Fibroblast of skin of left biceps (primary cell): ENCODE measurements at regions not wholly inside any gene's neighbourhood (a gene's known extent, or its start where the extent isn't known, plus 50 kb on each side); places are given as distances from the start of the nearest gene placed in this dataset.
"Not testable (repeated sequence)": the region's sequence is repeated elsewhere in the genome, so short reads cannot be mapped to it uniquely, and the experiment has no call there.

Experiments
- DNase-seq, 2 experiments: peaks; one replicate each; pipeline ENCODE4 v3.0.0-alpha.2; 2013; ENCODE audit warnings: low read depth in 2 of 2

GRCh38 chr2:117519721-117520120 lies 294.8 kb upstream of the DDX18 start:
- no peak for DNase-seq

DNA sequence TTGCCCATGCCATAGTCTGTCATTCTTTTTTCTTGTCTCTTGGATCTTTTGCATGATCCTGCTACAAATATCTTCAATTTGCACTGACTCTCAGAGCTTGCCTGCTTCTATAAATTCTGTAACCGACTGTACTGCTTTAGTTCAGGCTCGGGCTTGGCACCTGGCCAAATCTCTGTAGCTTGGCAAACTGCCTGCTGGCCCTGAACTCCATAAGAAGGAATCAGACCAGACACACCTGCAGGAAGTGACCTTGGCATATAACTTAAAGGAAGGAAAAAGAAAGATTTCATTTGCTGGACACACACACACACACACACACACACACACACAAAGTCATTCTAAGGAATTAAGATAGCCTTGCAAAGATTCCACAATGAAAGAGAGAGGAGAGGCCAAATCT lies 291.2 kb upstream of the DDX18 start:
- DNase-seq: no peak

DNA sequence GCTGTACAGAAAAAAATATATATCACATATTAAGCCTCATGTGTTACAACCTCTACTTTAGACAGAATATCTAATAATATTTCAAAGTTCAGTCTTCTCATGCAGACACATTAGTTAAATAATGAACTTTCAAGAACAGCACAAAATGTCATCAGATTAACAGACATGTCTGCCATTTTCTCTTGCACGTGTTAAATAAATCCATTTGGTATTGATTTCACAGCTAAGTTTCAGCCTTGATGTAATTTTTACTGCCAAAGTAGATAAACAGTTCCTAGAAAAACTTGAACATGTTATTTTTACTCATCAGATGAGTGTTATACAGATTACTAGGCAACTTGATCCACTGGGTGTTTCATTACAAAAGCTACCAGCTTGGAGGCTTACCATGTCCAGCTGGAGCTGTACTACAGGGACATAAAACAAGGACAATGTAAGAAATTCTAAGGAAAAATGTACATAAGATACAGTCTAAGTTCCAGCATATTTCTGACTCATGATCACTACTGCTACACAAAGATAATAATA lies 290.7 kb upstream of the DDX18 start:
- DNase-seq: no peak

GRCh38 chr2:117536139-117536538 lies 278.4 kb upstream of the DDX18 start:
- no peak for DNase-seq

DNA sequence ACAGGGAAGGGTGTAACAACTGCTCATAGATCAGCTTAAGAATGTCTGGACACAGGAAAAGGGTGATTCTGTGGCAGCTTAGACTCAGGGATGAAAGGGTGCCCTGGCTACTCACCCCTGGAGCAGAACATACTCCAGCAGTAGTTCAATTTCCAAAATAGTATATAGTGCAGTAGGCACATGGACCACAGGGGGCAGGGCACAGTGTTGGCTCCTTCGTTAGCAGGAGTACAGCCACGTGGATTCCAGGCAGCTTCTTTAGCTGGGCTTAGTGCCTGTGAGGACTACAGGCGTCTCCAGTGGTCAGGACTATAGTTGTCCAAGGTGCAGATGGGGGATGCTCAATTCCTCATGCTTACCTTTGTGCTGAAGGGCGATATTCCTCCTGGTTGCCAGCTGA lies 277.5 kb upstream of the DDX18 start:
- DNase-seq: no peak

DNA sequence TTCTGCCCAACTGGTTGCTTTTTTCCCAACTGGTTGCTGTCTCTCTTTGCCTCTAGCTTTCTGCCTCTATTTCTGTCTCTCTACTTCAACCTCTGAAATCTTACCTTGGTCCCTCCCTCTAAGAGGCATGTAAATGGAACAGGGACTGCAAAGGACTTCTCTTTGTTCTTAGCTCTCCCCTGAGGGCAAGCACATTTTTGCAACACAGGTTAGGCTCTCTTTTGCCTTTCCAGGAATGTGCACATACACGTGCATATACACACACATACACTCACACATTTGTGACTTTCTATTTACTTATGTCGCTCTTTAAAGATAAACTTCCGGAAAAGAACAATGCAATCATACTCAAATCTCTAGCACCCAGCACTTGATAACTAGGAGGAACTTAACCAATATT lies 262.6 kb upstream of the DDX18 start:
- DNase-seq: no peak

DNA sequence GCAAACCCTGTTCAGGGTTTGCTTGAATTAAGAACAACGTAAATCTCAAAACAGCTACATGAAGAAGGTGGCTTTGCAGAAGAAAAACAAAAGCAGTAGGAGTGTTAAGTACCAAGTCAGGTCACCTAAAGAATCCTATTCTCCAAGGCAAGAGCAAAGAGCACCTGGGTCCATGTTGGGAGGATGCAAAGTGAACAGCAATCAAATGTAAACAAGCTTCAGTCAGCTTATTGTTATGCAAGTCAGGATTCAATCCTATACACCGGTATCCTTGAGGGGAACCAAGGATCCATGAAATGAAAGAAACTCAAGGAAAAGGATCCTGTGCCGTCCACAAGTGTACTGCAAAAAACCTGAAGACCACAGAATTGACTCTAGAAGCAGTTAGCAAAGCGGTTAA lies 261.0 kb upstream of the DDX18 start:
- DNase-seq: no peak

DNA sequence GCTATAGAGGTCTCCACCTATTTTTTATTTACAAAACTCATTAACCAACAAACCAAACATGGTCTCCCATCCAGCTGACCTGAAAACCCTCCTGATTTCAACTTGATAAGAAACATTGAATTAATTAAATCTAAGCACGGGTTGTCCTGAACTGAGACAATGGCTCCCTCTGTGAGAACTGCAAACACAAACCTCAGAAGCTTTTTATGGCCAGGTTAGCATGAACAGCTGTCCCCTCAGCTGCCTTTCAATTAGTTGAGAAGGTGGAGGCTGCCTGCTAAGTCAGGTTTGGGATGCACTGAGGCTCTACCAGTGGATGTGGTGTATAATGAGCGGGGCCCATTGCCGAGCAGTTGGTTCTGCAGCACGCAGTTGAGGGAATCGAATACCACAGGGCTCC lies 258.5 kb upstream of the DDX18 start:
- DNase-seq: no peak

DNA sequence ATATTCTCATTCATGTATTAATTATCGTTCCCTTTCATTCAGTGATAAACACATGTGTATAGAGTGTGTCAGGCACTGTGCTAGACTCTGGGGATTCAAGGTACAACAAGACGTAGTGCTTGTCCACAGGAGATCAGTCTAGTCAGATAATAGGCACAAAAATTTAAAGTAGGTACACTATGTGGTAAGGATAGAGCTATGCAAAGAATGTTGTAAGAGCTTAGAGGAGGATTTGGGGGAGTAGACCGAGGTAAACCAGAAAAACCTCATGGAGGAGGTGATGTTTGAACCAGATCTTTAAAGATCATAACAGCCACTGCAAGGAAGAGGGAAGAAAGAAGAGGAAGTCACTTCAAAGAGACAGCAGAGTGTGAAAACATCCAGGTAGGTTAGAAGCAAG lies 256.9 kb upstream of the DDX18 start:
- DNase-seq: no peak

- no peak for DNase-seq
These were observed 251.8 kb upstream of the DDX18 start for GRCh38 chr2:117562654-117563053.

GRCh38 chr2:117571590-117572349 lies 242.7 kb upstream of the DDX18 start:
- no peak for DNase-seq

DNA sequence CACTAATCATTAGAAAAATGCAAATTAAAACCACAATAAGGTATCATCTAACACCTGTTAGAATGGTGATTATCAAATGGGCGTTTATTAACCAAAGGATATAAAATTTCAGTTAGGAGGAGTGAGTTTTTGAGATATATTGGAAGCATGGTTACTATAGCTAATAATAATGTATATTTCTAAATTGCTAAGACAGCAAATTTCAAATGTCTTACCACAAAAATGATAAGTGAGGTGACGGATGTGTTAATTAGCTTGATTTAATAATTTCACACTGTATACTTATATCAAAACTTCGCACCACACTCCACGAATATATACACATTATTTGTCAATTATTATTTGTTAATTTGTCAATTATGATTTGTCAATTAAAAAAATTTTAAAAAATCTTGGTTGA lies 227.2 kb upstream of the DDX18 start:
- no peak for DNase-seq

DNA sequence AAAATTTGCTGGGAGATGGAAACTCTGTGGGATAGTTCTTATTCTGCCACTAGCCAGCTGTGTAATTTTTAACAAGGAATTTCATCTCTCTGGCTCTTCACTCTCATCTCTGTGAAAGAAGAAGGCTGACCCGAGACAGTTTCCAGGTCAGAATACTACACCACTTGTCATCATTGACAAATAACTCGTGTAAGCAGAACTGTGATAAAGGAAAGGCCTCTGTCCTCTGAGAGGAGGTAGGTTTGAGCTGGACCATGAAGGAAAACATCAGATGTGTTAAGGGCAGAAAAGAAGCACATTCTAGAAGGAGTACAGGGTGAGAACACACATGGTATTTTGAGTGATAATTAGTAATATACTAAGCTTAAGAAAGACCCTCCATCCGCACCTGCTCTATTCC lies 211.4 kb upstream of the DDX18 start:
- no peak for DNase-seq

GRCh38 chr2:117603567-117603966 lies 210.9 kb upstream of the DDX18 start:
- no peak for DNase-seq

DNA sequence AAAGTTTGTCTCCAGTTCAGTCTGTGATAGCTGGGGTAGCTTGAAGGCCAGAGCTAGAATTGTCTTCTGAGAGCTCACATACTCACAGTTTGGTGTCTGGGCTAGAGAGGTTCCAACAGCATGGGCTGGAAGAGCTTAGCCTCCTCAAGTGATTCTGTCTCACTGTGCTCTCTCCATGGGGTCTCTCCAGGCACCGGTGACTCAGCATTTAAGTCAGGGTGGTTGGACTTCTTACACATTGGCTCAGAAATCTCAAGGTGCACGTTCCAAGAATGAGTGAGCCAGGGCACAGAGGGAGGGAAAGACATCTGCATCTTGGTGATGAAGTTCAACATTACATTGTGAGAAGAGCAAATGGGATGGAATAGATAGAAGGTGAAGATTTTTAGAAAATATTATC lies 207.3 kb upstream of the DDX18 start:
- DNase-seq: no peak

DNA sequence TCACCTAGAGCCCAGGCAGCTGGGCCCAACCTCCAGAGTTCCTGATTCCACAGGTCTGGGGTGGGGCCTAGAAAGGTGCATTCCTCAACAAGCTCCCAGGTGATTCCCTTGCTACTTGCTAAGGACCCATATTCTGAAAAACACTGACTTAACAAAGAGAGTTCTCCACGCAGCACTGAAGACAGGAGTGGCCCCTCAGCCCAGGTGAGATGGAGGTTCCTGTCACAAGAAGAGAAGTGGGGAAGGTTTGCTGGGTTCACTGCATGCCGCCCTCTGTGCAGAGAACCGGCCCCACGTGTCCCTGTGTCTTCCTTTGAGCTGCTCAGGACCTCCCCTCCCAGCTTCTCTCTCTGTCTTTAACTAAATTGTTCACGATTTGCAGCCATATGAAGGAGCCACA lies 201.4 kb upstream of the DDX18 start:
- no peak for DNase-seq

GRCh38 chr2:117614296-117614695 lies 200.2 kb upstream of the DDX18 start:
- no peak for DNase-seq

DNA sequence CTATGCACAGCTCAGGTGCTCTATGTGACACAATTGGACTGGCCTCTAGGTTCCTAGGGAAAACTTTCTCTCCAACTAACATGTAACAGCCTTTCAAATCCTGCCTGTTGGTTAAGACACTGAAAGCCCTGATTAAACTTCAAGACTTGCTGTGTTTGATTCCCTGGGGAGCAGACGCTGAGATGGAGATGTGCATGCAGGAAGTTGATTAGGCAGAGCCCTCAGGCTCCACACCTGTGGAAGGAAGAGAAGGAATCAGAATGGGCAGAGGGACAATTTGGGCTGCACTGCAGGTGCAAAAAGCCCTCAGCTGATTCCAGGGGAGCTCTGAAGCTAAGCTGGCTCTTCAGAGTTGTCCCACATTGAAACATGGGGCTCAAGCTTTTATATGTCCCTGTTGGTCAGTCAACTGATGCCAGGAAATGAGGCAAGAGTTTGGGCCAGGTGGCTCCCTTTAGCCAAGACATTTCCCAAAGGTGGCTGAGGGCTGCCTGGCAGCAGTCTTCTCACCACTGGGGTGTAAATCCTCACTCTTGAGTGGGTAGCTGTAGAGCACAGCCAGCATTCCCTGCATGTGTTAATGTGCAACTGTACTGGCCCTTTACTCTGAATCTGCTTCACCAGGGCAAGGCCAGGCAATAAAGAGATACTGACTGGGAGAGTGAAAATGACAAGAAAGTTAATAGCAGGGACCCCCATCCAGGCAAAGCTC lies 199.5 kb upstream of the DDX18 start:
- DNase-seq: no peak

- no peak for DNase-seq
These were observed 195.9 kb upstream of the DDX18 start for GRCh38 chr2:117618607-117619006.

DNA sequence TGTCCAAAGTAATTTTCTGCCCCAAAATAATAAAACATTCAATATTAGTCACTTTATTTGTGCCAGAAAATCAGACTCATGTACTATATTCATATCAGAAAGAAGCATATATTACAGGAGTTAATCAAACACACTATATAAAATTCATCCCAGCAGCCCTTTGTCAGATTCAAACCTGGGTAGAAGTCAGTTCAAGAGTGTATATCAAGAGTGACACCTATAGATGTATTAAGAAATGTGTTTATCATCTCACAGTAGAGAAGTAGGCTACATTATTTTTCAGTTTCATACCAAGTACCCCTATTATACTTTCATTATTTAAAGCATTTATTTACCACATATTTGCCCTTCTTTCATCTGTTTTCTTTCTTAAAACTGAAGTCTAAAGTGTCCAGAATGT lies 193.2 kb upstream of the DDX18 start:
- DNase-seq: no peak

GRCh38 chr2:117623175-117623574 lies 191.3 kb upstream of the DDX18 start:
- DNase-seq: not testable (repeated sequence)

- no peak for DNase-seq
These were observed 183.1 kb upstream of the DDX18 start for GRCh38 chr2:117631152-117631945.

GRCh38 chr2:117635481-117635880 lies 179.0 kb upstream of the DDX18 start:
- DNase-seq: no peak
